ENCODE measurements at regions not wholly inside any gene's neighbourhood (a gene's known extent, or its start where the extent isn't known, plus 50 kb on each side); places are given as distances from the start of the nearest gene placed in this dataset.

DNA sequence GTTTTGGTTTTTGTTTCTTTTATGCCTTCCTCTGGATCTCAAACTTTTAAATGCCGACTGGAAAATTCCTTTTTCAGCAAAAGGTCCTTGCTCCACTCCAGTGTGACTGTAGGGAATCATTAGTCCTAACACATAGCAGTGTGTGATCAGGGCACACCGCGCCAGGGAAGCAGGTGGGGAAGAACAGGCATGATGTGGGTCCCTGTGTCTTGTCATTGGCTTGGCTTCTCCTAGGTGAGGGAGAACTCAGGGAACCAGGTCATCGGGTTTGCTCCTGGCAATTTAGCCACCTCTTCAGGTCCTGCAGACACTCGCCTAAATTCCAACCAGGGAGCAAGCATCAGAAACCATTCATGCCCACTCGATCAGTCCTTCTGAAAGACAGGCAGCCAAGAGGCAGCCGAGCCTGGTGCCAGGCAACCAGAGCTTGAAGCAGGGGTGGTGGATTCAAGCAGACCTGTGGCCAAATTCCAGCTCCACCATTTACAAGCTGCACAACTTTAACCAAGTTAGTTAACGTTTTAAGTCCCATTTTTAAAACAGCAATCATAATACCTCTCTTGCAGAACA lies 514.2 kb downstream of the BNC2 start:
- DNase-seq, result no peak

DNA sequence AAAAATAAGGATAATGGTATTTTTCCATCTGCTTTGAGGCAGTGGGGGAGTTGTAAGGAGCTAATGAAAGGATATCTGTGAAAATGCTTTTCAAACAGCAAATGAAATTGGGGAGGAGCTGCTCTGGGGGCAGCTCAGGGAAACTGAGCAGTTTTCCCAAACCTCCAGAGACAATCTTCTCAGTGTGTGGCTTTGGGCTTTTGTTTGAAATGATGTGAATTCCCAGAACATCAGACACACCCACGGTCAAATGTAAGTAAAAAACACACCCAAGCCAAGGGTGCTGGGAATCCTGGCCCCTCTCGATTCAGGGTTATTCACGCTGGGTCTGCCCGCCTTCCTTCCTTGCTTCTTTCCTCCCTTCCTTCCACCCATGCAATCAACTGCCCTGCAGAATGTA lies 512.6 kb downstream of the BNC2 start:
- no peak for DNase-seq

DNA sequence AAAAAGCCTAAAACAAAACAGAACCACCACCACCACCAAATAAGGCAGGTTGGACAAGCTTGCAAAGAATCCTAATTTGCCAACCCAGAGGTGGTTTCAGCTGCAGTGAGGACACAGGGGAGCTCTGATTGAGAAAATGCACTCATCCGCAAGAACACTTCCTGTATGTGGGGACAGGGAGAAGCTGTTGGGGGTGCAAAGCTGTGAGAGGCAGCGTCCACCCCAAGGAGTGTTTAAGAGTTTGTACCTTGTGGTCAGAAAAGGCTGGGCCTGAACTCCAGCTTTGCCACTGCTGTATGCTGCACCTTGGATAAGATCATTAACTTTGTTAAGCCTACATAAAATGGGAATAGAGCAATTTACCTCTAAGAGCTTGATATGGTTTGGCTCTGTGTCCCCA lies 511.7 kb downstream of the BNC2 start:
- DNase-seq, result no peak
